Fibroblast of lung (primary cell): ENCODE measurements at regions not wholly inside any gene's neighbourhood (a gene's known extent, or its start where the extent isn't known, plus 50 kb on each side); places are given as distances from the start of the nearest gene placed in this dataset.
A peak's percentile ranks its signal among the peaks of the same experiment; 100 is the strongest.

Experiments
- DNase-seq, 2 donors: peaks; one replicate each; pipeline versions ENCODE4 v3.0.0 to v3.0.0-alpha.2; 2010; ENCODE audit warnings: low read depth in 2 of 2
- H2AFZ ChIP-seq: 2 replicates; pipeline ENCODE4 v1.5.1; 2012; ENCODE audit warnings: low read length, control low read depth, inconsistent platforms
- H3K27ac ChIP-seq: 2 replicates; pipeline ENCODE4 v1.5.1; 2011; ENCODE audit warnings: low read length, control low read depth; ENCODE audit not compliant: insufficient read depth
- H3K27me3 ChIP-seq: 2 replicates; pipeline ENCODE4 v1.5.1; 2011; ENCODE audit warnings: mild to moderate bottlenecking, low read length; ENCODE audit not compliant: control insufficient read depth, insufficient read depth
- H3K36me3 ChIP-seq: 2 replicates; pipeline ENCODE4 v1.5.1; 2011; ENCODE audit warnings: low read length; ENCODE audit not compliant: control insufficient read depth, insufficient read depth
- H3K4me1 ChIP-seq: 2 replicates; pipeline ENCODE4 v1.5.1; 2011; ENCODE audit warnings: low read length; ENCODE audit not compliant: control insufficient read depth, insufficient read depth; ENCODE audit errors: extremely low read depth
- H3K4me2 ChIP-seq: 2 replicates; pipeline ENCODE4 v1.5.1; 2011; ENCODE audit warnings: low read length, control low read depth; ENCODE audit not compliant: insufficient read depth; ENCODE audit errors: extremely low read depth
- H3K4me3 ChIP-seq, 4 experiments: fragments of 200-600 bp in 1 of 4; sonication (generic) in 1 of 4; replicated peaks in 1 of 4; 2 replicates each; pipeline ENCODE4 v1.5.1; 2011 to 2016; ENCODE audit warnings: low read length in 4 of 4, low read depth in 3 of 4, mild to moderate bottlenecking in 3 of 4, control low read depth in 2 of 4, inconsistent platforms in 1 of 4, mixed read lengths in 1 of 4; ENCODE audit not compliant: insufficient read depth in 1 of 4; ENCODE audit errors: control extremely low read depth in 1 of 4
- H3K79me2 ChIP-seq: 2 replicates; pipeline ENCODE4 v1.5.1; 2012; ENCODE audit warnings: mild to moderate bottlenecking, low read length, inconsistent platforms; ENCODE audit not compliant: control insufficient read depth, insufficient read depth
- H3K9ac ChIP-seq: 2 replicates; pipeline ENCODE4 v1.5.1; 2011; ENCODE audit warnings: mild to moderate bottlenecking, low read length, control low read depth; ENCODE audit not compliant: insufficient read depth
- H3K9me3 ChIP-seq: 2 replicates; pipeline ENCODE4 v1.5.1; 2012; ENCODE audit warnings: low read depth, low read length; ENCODE audit not compliant: control insufficient read depth, insufficient read depth
- H4K20me1 ChIP-seq: 2 replicates; pipeline ENCODE4 v1.5.1; 2011; ENCODE audit warnings: low read length; ENCODE audit not compliant: control insufficient read depth, insufficient read depth; ENCODE audit errors: extremely low read depth
- EZH2 ChIP-seq: IDR thresholded peaks from 2 replicates; pipeline ENCODE4 v1.5.1; 2012; ENCODE audit warnings: low read length, control low read depth, mild to moderate bottlenecking; ENCODE audit errors: missing control alignments
- TF ChIP-seq, protein P1 (sequence below), 2 donors: IDR thresholded peaks in 1 of 2; conservative IDR thresholded peaks in 1 of 2; 1 replicate in 1 of 2; 2 replicates in 1 of 2; pipeline ENCODE4 v1.5.1; 2011 to 2012; ENCODE audit warnings: low read length in 2 of 2, control low read depth in 1 of 2, inconsistent platforms in 1 of 2, low read depth in 1 of 2, mild to moderate bottlenecking in 1 of 2

DNA sequence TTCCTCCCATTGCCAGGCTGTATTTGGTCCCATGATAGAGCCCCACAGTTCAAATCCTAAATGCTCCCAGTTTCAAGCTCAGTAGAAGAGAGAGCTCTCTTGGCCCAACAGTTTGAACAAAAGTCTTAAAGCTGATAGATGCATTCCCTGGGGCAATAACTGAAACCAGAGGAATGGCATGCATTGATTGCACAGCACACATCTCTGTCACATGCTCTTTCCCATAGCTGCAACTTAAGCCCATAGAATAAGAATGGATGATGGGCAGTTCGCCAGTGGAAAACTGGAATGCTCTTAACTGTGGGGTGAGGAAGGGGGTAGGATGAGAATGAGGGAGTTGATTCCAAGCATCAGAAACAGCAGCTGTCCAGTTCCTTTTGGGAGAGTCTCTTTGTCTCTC, 1942.4 kb upstream of the WWC1 start:
- Histone ChIP-seq H3K4me3 (no peak overlapping the region), H3K36me3 (no peaks in the 10 kb centered on the region), H4K20me1 (no peaks in the 10 kb centered on the region)

DNA sequence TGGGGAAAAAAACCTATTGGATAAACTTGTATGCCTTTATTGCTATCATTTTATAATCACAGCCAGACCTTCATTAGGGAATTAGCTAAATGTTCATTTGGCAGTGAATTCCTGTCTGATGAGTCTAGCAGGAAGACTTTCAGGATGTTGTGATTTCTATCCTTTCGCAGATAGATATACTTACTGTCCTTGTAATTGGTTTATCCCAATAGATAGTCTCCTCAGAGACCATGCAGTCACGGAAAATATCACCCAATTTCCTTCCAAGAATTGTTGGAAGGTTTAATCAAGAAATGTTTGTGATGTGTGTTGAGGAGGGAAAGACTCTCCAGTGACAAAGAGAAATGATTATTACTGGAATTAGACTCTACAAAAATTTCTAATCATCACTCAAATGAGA, 1937.9 kb upstream of the WWC1 start:
- H3K9me3 ChIP-seq: no peaks in the 10 kb centered on the region
- TF ChIP-seq, protein P1, sequence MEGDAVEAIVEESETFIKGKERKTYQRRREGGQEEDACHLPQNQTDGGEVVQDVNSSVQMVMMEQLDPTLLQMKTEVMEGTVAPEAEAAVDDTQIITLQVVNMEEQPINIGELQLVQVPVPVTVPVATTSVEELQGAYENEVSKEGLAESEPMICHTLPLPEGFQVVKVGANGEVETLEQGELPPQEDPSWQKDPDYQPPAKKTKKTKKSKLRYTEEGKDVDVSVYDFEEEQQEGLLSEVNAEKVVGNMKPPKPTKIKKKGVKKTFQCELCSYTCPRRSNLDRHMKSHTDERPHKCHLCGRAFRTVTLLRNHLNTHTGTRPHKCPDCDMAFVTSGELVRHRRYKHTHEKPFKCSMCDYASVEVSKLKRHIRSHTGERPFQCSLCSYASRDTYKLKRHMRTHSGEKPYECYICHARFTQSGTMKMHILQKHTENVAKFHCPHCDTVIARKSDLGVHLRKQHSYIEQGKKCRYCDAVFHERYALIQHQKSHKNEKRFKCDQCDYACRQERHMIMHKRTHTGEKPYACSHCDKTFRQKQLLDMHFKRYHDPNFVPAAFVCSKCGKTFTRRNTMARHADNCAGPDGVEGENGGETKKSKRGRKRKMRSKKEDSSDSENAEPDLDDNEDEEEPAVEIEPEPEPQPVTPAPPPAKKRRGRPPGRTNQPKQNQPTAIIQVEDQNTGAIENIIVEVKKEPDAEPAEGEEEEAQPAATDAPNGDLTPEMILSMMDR (conservative IDR thresholded peaks at IDR 0.05 in 1 of 2, IDR thresholded peaks at IDR 0.05 in 1 of 2; ENCODE audit: low read depth in 1 of 2, low read length in 2 of 2): no peak
- TF ChIP-seq EZH2: no peak
- no peak overlapping the region for H2AFZ ChIP-seq
- no peaks in the 10 kb centered on the region for H3K27me3 ChIP-seq
- no peaks in the 10 kb centered on the region for H3K36me3 ChIP-seq
- no peak for DNase-seq
- H3K27ac ChIP-seq: no peak overlapping the region
- no peaks in the 10 kb centered on the region for H4K20me1 ChIP-seq
- no peak overlapping the region for H3K9ac ChIP-seq
- H3K4me1 ChIP-seq: no peaks in the 10 kb centered on the region
- H3K4me2 ChIP-seq: no peak overlapping the region
- H3K79me2 ChIP-seq: no peaks in the 10 kb centered on the region
- no peak overlapping the region for H3K4me3 ChIP-seq

More for the DNA sequence above, 1942.4 kb upstream of the WWC1 start:
- Histone ChIP-seq H3K9ac (no peak overlapping the region), H2AFZ (no peak overlapping the region), H3K9me3 (no peaks in the 10 kb centered on the region), H3K27me3 (no peaks in the 10 kb centered on the region), H3K4me2 (no peak overlapping the region), H3K4me1 (no peaks in the 10 kb centered on the region), H3K79me2 (no peaks in the 10 kb centered on the region), H3K27ac (no peak overlapping the region)
- DNase-seq: no peak
- TF ChIP-seq, protein P1 (conservative IDR thresholded peaks at IDR 0.05 in 1 of 2, IDR thresholded peaks at IDR 0.05 in 1 of 2; ENCODE audit: low read depth in 1 of 2, low read length in 2 of 2): no peak
- TF ChIP-seq EZH2: no peak

DNA sequence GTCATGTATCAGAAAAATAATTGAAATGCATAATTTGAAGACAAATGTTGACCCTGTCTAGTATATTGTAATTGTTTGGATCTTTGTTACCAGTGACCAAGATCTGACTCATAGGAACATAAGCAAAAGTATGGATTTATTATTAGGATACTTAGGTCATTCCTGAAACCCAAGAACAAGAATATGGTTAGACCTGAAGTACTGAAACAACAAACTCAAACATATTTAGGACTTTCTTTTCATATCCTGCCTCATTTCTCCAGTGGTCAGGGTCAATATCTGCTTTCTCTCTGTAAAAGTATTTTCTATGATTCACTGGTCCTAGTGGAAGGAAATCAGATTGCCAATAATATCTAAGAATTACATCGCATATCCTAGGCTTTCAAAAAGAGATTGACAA, 1937.1 kb upstream of the WWC1 start:
- H3K27ac ChIP-seq: no peak overlapping the region
- no peak overlapping the region for H3K4me2 ChIP-seq
- H3K79me2 ChIP-seq: no peaks in the 10 kb centered on the region
- H3K4me1 ChIP-seq: no peaks in the 10 kb centered on the region
- TF ChIP-seq EZH2: no peak
- TF ChIP-seq, protein P1 (conservative IDR thresholded peaks at IDR 0.05 in 1 of 2, IDR thresholded peaks at IDR 0.05 in 1 of 2; ENCODE audit: low read depth in 1 of 2, low read length in 2 of 2): no peak
- H3K27me3 ChIP-seq: no peaks in the 10 kb centered on the region
- H3K36me3 ChIP-seq: no peaks in the 10 kb centered on the region
- H3K9me3 ChIP-seq: no peaks in the 10 kb centered on the region
- H3K9ac ChIP-seq: no peak overlapping the region
- no peaks in the 10 kb centered on the region for H4K20me1 ChIP-seq
- H2AFZ ChIP-seq: no peak overlapping the region
- peak; percentile 27 to 53 for DNase-seq
- no peak overlapping the region for H3K4me3 ChIP-seq
